ENCODE measurements at regions not wholly inside any gene's neighbourhood (a gene's known extent, or its start where the extent isn't known, plus 50 kb on each side); places are given as distances from the start of the nearest gene placed in this dataset.
A peak's percentile ranks its signal among the peaks of the same experiment; 100 is the strongest.

GRCh38 chr1:65581119-65581518 lies 160.7 kb downstream of the LEPR start:
- H3K36me3 ChIP-seq, result no peaks in the 10 kb centered on the region
- Mint-ChIP-seq H3K4me3 (no peak overlapping the region), H3K4me1 (no peaks in the 10 kb centered on the region), H3K27ac (no peak overlapping the region), H3K27me3 (ENCODE audit: insufficient read depth, low read depth) (no peaks in the 10 kb centered on the region), H3K36me3 (no peaks in the 10 kb centered on the region), H3K9me3 (peaks cover 3% of the 10 kb centered on the region)
- TF ChIP-seq EZH2phosphoT487 (IDR thresholded peaks at IDR 0.05), result no peak
- TF ChIP-seq, protein P1, sequence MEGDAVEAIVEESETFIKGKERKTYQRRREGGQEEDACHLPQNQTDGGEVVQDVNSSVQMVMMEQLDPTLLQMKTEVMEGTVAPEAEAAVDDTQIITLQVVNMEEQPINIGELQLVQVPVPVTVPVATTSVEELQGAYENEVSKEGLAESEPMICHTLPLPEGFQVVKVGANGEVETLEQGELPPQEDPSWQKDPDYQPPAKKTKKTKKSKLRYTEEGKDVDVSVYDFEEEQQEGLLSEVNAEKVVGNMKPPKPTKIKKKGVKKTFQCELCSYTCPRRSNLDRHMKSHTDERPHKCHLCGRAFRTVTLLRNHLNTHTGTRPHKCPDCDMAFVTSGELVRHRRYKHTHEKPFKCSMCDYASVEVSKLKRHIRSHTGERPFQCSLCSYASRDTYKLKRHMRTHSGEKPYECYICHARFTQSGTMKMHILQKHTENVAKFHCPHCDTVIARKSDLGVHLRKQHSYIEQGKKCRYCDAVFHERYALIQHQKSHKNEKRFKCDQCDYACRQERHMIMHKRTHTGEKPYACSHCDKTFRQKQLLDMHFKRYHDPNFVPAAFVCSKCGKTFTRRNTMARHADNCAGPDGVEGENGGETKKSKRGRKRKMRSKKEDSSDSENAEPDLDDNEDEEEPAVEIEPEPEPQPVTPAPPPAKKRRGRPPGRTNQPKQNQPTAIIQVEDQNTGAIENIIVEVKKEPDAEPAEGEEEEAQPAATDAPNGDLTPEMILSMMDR (IDR thresholded peaks at IDR 0.05), result peak; percentile 19
- H3F3A ChIP-seq (ENCODE audit: low read depth), result no peaks in the 10 kb centered on the region
- H3K9ac ChIP-seq, result no peak overlapping the region
- no peak for DNase-seq (ENCODE audit: low spot score)
- no peak overlapping the region for H3K27ac ChIP-seq
- H3K9me3 ChIP-seq (ENCODE audit: low read depth), result no peaks in the 10 kb centered on the region
- H3K79me2 ChIP-seq (ENCODE audit: low read depth), result no peaks in the 10 kb centered on the region
- no peaks in the 10 kb centered on the region for H3K4me1 ChIP-seq
- no peak overlapping the region for H3K4me3 ChIP-seq
- no peak overlapping the region for H3K4me2 ChIP-seq
- H2AFZ ChIP-seq (replicated peaks), result no peak overlapping the region
- no peaks in the 10 kb centered on the region for H4K20me1 ChIP-seq (ENCODE audit: low read depth)
- H3K27me3 ChIP-seq, result no peaks in the 10 kb centered on the region

GRCh38 chr1:65584399-65584798 lies 163.9 kb downstream of the LEPR start:
- Mint-ChIP-seq H3K27me3 (ENCODE audit: insufficient read depth, low read depth) (no peaks in the 10 kb centered on the region), H3K4me1 (no peaks in the 10 kb centered on the region), H3K9me3 (peaks cover 3% of the 10 kb centered on the region), H3K27ac (no peak overlapping the region), H3K36me3 (no peaks in the 10 kb centered on the region), H3K4me3 (no peak overlapping the region)
- Histone ChIP-seq H3K27me3 (no peaks in the 10 kb centered on the region), H3K9ac (no peak overlapping the region), H3K79me2 (ENCODE audit: low read depth) (no peaks in the 10 kb centered on the region), H2AFZ (replicated peaks) (no peak overlapping the region), H3F3A (ENCODE audit: low read depth) (no peaks in the 10 kb centered on the region), H3K4me2 (no peak overlapping the region), H3K27ac (no peak overlapping the region), H3K9me3 (ENCODE audit: low read depth) (no peaks in the 10 kb centered on the region), H4K20me1 (ENCODE audit: low read depth) (no peaks in the 10 kb centered on the region), H3K4me1 (no peaks in the 10 kb centered on the region), H3K36me3 (no peaks in the 10 kb centered on the region), H3K4me3 (no peak overlapping the region)
- DNase-seq (ENCODE audit: low spot score), result no peak
- TF ChIP-seq EZH2phosphoT487 (IDR thresholded peaks at IDR 0.05), result no peak
- TF ChIP-seq, protein P1 (IDR thresholded peaks at IDR 0.05), result no peak
- TF ChIP-seq EZH2 (IDR thresholded peaks at IDR 0.05), result no peak

DNA sequence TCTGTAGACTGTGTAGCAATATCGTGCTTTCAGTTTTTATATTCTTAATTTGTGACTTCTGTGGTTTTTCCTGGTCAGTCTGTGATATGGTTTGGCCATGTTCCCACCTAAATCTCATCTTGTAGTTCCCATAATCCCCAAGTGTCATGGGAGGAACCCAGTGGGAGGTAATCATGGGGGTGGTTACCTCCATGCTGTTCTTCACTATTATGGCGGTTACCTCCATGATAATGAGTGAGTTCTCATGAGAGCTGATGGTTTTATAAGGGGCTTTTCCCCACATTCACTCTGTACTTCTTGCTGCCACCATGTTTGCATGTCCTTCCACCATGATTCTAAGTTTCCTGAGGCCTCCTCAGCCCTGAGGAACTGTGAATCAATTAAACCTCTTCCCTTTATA lies 169.8 kb downstream of the LEPR start:
- no peaks in the 10 kb centered on the region for H4K20me1 ChIP-seq (ENCODE audit: low read depth)
- H3K79me2 ChIP-seq (ENCODE audit: low read depth), result no peaks in the 10 kb centered on the region
- no peak overlapping the region for H2AFZ ChIP-seq (replicated peaks)
- no peak overlapping the region for H3K4me2 ChIP-seq
- no peak overlapping the region for H3K4me3 ChIP-seq
- no peaks in the 10 kb centered on the region for H3K4me1 Mint-ChIP-seq
- DNase-seq (ENCODE audit: low spot score), result no peak
- H3K9ac ChIP-seq, result no peak overlapping the region
- no peak overlapping the region for H3K27ac ChIP-seq
- H3K27ac Mint-ChIP-seq, result no peak overlapping the region
- no peak overlapping the region for H3K4me3 Mint-ChIP-seq
- no peaks in the 10 kb centered on the region for H3F3A ChIP-seq (ENCODE audit: low read depth)
- H3K27me3 Mint-ChIP-seq (ENCODE audit: insufficient read depth, low read depth), result no peaks in the 10 kb centered on the region
- H3K9me3 ChIP-seq (ENCODE audit: low read depth), result no peaks in the 10 kb centered on the region
- no peaks in the 10 kb centered on the region for H3K27me3 ChIP-seq
- H3K9me3 Mint-ChIP-seq, result no peaks in the 10 kb centered on the region
- no peaks in the 10 kb centered on the region for H3K36me3 ChIP-seq
- no peaks in the 10 kb centered on the region for H3K36me3 Mint-ChIP-seq
- H3K4me1 ChIP-seq, result no peaks in the 10 kb centered on the region
- TF ChIP-seq EZH2phosphoT487 (IDR thresholded peaks at IDR 0.05) (no peak), EZH2 (IDR thresholded peaks at IDR 0.05) (no peak)
- TF ChIP-seq, protein P1 (IDR thresholded peaks at IDR 0.05), result no peak

DNA sequence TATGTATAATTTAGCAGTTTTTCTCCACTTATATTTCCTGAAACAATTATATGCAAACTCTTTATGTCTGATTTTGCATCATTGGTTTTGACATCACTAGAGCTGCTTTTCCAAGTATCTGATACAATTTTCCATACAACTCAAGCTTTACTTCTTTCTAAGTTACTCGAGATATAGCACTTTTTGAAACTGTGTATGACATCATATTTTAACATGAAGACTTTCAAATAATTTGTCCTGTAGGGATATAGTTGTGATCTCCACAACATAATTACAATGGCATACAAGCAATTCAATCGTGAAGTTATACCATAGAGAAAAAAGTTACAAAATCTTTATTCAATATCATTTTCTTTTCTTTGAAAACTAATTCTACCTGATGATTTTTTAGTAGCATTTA lies 173.0 kb downstream of the LEPR start:
- Histone ChIP-seq H3K9ac (no peak overlapping the region), H3K4me3 (no peak overlapping the region), H2AFZ (replicated peaks) (no peak overlapping the region), H3K27ac (no peak overlapping the region), H3K4me2 (no peak overlapping the region), H3F3A (ENCODE audit: low read depth) (no peaks in the 10 kb centered on the region), H3K27me3 (no peaks in the 10 kb centered on the region), H3K79me2 (ENCODE audit: low read depth) (no peaks in the 10 kb centered on the region), H3K9me3 (ENCODE audit: low read depth) (no peaks in the 10 kb centered on the region), H4K20me1 (ENCODE audit: low read depth) (no peaks in the 10 kb centered on the region), H3K36me3 (no peaks in the 10 kb centered on the region), H3K4me1 (no peaks in the 10 kb centered on the region)
- Mint-ChIP-seq H3K9me3 (no peaks in the 10 kb centered on the region), H3K27me3 (ENCODE audit: insufficient read depth, low read depth) (no peaks in the 10 kb centered on the region), H3K27ac (no peak overlapping the region), H3K4me1 (no peaks in the 10 kb centered on the region), H3K36me3 (no peaks in the 10 kb centered on the region), H3K4me3 (no peak overlapping the region)
- TF ChIP-seq EZH2phosphoT487 (IDR thresholded peaks at IDR 0.05) (no peak), EZH2 (IDR thresholded peaks at IDR 0.05) (no peak)
- TF ChIP-seq, protein P1 (IDR thresholded peaks at IDR 0.05), result no peak
- no peak for DNase-seq (ENCODE audit: low spot score)

Measured in neural progenitor cell (in vitro differentiated cells).